DMS53 treated with DMSO at 0.1 percent for 48 hours (cell line): ENCODE measurements at regions not wholly inside any gene's neighbourhood (a gene's known extent, or its start where the extent isn't known, plus 50 kb on each side); places are given as distances from the start of the nearest gene placed in this dataset.
"Not testable (repeated sequence)": the region's sequence is repeated elsewhere in the genome, so short reads cannot be mapped to it uniquely, and the experiment has no call there.

ENCODE experiments used
- DNase-seq: peaks from one replicate; lab custom pipeline; 2025; ENCODE audit not compliant: unreplicated experiment; lab: John Stamatoyannopoulos, UW

DNA sequence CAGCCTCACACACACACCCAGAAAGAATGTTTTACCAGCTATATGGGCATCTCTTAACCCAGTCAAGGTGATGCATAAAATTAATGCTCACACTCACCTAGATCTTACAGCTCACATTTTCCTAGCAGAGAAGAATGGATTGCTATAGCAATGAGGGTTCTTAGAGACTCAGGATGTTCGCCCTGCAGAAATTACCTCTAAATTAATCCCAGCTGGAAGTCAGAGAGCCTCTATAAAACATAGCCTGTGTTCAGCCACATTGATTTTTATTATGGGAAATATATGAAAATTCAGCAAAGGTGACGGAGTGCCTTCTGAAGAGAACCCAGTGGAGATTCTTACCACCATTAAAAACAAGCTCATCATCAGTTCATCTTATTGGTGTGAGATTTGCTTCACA is 528.3 kb upstream of the ZFP42 start:
- no peak for DNase-seq

DNA sequence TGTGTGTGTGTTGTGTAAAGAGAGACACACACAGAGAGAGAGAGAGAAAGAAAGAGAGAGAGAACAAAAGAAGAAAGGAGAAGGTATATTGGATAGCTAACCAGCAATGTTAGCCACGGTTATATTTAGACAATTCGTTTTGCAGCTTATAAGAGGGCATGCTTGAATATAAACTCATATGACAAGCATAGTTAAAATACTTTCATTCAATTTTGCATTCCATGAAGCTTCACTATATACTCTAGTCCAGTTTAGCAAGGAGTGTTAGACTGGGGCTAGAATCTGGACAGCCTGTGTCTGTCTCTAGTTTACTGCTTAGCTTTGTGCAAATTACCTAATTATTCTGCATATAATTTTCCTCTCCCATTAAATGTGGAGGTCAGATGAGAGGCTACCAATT is 525.9 kb upstream of the ZFP42 start:
- no peak for DNase-seq

DNA sequence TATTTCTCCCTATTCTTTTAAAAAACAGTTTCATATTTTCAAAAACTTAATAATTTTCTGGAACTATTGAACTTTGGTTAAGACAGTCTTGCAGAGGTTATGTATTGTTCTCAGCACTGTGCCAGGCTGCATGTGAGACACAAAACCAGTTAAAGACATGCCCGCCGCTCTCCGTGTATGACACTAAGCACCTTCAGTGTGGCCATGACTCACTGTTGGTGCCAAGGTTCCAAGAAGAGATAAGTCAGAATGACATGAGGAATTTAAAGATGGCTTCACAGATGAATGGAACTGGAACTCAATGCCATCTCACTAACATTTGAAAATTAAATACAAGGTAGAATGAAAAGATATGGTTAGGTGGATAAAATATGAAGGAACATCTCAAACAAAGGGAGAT is 525.5 kb upstream of the ZFP42 start:
- no peak for DNase-seq

DNA sequence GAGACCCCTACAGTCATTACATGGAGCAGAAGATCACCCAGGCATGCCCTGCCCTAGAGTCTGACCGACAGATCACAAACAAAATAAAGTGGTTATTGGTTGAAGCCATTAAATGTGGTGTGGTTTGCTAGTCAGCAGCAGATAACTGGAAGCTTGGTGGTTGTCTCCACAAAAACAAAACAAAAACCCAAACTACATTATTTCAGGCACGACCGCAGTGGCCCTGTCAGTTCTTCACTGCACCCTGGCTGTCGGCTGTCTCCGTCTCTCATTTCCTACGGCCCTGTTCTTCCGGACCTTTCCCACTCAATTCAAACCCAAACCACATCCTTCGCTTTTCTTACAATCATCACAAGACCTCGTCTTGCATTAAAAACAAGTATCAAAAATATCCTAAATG is 521.3 kb upstream of the ZFP42 start:
- DNase-seq, result no peak

DNA sequence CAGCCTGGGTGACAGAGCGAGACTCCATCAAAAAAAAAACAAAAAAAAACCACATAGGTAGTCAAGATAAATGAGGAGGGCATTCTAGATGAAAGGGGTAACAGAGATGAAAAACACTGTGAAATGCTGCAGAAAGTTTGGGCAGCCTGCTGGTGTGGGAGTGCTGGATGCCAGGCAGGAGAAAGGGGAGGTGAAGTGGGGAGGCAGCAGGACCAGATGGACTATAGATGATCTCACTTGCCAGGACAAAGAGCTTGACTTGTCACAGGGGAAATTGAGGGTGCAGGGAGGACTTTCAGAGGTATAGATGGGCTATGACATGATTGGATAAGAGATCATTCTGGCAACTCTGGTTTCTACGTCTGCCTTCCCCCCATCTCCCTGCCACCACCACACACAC is 519.7 kb upstream of the ZFP42 start:
- DNase-seq, result no peak

DNA sequence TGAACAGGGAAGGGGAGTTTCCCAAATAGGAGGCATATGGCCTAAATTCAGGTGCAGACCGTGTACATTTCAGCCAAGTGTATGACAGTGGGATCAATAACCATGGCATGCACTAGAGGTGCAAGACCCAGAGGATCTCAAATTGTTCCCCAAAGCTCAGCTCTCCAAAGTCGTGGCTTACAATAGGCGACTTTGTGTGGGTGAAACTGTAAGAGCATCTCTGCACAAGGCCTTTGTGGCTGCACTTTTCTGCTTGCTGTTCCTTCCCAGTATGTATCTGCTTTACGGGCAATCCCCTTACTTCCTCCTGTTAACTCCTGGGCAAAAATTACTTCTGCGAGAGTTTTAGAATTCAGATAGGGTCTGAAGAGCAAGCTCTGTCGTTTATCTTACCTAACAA is 518.3 kb upstream of the ZFP42 start:
- no peak for DNase-seq

DNA sequence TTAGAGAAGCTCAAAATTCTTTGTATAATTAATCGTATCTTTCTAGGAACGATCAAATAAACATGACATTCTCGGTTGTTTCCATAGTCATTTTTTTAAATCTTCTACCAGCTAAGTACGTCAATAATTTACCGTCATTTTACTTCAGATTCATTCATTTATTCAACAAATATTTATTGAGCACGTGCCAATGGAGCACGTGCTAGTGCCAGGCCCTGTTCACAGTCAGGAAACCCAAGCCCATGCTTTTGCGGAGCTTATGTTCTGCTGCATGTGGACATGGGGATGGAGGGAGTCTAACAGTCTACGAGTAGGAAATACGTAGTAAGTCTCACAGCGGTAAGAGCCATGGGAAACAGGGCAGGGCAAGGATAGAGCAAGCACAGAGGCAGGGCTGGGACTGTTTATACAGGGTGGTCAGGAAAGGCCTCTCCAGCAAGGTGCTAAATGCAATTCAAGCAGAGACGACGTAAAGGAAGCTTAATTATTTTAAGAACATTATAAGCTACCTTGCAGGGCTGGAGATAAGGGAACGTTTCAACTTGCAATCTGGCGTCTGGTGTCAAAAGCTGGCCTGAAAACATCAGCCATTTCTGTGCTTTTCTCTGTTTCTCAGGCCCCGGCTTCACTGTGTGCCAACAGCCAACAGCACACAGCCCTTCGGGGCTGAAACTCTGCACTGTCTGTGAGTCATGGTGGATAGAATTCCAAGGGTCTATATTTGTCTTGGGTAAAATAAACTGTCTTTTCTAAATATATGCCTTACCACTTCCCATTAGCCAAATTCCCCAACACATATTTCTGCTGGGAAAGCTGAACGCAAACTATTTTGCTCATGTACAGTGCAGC is 517.1 kb upstream of the ZFP42 start:
- no peak for DNase-seq

DNA sequence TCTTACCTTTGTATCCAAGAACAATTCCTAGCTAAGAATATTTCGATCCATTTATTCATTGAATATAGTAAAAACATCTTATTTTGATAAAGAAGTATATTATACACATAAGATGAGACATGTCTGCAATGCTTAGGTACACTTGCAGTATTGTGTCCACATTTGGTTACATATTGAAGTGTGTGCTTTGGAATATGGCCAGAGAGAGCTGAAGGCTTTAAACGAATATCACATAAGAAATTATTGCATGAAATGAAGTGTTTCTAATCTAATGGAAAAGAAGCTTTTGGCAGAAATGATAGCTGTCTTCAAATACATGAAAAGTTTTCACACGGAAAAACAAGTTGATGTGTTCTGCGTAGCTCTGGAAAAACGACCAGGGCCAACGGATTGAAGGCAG is 516.1 kb upstream of the ZFP42 start:
- no peak for DNase-seq

DNA sequence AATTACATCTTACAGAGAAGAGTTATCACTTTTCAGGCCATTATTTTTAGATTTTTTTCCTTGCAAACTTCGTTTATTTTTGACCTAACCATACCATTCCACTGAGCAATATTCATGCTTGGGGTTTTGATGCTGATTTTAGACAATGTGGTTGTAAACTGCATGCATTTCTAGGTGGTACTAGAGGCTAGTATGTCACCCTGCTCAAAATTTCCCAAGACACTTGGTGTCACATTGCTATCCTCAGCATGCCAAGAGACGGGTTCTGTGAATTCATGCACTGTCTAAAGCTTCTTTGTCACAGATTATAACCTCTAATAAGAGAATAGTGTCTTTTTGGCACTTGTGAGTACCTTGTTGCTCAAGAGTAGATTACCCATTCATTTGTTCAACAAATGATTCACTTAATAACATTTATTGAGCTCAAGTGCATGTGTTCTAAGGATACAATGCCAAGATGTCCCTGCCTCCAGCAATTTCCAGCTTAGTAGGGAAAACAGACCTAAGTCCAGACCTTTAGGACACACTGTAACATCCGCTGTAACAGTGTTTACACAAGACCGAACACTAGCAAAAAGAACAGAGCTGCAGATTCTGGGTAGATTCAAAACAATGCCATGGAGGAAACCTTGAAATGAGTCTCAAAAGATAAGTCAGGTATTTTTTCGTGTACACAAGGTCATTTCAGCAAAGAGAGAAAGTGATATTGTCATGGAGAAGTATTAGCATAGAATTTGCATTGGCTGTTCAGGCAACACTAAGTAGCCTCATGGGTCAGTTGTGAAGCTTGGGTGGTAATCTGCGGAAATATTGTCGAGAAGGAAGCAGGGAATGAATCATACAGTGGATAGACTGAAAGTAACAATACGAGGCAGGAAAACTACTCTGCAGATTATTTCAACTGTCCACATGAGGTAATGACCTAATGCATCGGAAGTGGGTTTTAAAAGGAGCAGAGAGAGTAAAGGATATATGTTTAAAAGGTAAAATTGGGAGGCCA is 515.1 kb upstream of the ZFP42 start:
- DNase-seq, result no peak

DNA sequence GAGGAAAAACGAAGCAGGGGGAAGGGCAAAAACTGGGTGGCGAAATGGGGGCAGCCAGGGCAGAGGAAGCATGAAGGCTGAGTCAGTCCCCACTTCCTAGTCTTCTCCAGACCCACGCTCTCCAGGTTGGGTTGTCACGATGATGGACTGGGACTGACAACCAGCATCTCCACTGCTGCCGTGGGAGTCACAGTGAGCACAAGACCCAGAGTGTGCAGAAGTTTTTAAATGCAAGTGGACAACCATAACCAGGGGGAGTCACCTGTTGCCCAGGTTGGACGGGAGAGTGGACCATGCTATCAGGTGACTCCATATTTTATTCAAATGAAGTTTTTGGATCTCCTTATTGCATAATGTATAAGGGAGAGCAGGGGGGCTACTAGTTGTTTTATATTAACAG is 511.4 kb upstream of the ZFP42 start:
- no peak for DNase-seq

DNA sequence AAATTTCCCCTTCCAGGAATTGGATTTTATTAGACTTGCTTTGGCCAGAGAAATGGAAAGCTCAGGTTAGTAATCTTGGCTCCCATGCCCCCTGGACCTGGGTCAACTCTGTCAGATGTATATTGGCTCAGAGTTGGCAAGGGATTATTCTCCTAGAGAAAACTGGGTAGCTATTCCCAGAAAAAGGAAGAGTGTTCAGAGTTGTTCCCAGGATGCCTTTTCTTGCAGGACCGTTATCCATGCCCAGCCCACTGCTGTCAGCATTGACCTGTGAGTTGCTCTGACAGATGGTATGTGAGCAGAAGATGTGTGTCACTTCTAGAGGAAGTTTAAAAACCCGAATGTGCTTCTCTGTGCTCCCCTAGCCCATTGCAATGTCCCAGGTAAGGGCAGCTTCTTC is 509.9 kb upstream of the ZFP42 start:
- no peak for DNase-seq

DNA sequence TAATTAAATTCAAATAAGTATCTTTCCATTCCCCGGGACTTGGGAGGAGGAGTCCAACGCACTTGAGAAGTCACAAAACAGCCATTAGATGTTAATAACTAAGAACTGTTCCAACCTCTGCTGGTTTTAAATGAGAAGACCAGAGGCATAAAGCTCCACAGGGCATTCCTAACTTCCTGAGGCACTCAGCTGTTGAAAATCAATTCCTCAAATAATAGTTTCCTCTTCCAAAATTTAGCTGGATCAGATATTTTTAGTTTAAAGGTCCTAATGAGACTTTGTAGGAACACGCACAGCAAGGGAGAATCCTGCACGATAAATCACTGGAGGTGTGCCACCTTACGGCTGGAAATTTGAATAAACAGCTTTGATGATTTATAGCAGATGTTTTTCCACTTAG is 504.3 kb upstream of the ZFP42 start:
- no peak for DNase-seq

DNA sequence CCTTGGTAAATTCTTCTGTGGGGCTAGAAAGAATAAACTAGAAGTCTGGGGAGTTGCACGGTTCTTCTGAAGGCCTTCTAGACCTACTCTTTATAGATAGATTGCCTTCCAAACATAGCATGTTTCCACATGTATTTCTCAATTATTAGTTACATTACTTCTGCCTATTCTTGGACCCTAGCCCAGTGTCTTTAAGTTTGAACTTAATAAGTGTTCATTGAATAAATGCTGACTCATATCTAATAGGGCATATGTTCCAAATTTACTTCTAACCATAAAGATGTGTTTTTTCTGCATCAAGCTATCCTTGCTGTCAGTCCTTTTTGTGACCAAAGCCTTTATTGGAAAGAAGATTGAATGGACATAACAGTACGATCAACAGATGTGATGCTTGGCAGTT is 503.6 kb upstream of the ZFP42 start:
- DNase-seq, result no peak

DNA sequence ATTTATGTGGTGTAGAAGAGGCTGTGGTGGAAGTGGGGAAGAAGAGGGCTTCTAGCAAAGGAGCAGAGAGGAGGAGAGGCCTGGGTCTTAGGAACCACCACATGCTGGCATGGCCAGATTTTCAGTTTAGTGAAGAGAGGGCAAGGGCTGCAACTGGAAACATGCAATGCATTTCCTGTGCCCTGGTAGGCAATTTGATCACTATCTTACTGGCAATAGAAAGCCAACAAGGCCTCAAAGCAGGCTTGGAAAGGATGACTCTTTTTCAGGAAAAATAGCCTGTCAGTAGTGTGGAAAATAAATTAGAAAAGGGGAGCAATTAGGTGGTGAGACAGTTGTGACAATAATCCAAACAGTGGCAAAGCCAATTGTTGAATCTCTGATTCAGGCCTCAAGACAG is 501.9 kb upstream of the ZFP42 start:
- DNase-seq, result no peak

DNA sequence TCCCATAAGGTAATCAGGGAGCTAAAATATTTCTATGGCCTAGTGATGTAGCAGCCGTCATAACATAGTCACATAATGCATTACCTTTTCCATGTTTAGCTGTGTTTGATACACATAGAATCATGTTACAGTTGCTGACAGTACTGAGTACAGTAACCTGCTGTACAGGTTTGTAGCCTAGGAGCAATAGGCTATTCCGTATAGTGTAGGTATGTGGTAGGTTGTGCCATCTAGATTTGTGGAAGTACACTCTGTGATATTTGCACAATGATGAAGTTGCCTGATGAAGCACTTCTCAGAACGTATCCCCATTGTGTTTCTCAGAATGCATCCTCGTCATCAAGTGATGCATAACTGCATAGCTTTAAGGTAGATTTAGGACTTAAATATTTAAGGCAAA is 495.6 kb upstream of the ZFP42 start:
- DNase-seq, result no peak

DNA sequence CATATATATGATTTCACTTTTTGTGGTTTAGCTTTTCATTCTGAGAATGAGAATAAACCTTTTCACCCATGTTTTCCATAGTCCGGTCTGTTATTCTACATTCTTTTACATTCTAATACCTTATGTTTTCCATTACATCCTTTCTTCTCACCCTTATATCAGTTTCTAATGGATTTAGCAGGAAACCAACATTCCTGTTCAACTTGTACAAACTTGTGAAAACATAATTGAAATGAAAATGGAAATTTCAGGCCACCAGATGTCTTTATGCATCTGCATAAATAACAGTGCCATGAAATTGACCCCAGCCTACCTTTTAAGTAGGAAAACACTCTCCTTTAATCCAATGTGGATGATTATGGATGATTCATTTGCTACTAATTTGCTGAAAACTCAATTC is 494.8 kb upstream of the ZFP42 start:
- DNase-seq, result no peak

DNA sequence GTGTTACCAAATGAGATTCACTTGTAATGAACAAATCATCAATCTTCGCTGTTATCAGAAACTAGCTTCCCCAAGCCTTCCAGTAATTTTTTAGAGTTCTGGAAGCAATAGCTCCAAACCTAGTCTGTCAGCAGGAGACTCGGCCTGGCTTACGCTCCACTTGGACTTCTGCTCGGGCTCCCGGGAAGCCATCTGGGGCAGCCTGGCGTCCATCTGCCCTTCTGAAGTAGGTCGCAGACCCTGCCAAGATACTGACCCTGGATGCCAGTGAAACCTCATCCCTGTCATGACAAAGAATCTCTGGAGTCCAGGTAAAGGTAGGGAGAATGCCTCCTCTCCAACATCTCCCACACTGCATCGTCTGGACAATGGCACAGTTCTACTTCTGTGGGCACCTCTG is 493.8 kb upstream of the ZFP42 start:
- DNase-seq, result no peak

DNA sequence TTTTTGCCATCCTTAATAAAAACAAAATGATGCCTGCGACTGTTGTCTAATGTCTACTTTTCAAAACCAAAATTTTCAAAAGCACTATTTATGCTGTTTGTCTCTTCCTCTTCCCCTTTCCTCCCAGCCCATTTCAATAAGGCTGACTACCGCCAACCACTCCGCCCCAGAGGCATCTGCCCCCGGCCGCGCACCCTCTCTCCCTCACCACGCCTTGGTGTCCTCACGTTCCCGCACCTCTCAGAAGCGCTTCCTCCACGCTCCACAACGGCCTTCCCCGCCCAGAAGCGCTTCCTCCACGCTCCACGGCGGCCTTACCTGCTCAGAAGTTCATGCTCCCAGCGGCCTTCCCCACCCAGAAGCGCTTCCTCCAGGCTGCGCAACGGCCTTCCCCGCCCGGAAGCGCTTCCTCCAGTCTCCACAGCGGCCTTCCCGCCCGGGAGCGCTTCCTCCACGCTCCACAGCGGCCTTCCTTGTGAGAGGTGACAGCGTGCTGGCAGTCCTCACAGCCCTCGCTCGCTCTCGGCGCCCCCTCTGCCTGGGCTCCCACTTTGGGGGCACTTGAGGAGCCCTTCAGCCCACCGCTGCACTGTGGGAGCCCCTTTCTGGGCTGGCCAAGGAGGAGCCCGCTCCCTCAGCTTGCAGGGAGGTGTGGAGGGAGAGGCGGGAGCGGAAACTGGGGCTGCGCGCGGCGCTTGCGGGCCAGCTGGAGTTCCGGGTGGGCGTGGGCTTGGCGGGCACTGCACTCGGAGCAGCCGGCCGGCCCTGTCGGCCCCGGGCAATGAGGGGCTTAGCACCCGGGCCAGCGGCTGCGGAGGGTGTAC is 490.4 kb upstream of the ZFP42 start:
- DNase-seq, result no peak

DNA sequence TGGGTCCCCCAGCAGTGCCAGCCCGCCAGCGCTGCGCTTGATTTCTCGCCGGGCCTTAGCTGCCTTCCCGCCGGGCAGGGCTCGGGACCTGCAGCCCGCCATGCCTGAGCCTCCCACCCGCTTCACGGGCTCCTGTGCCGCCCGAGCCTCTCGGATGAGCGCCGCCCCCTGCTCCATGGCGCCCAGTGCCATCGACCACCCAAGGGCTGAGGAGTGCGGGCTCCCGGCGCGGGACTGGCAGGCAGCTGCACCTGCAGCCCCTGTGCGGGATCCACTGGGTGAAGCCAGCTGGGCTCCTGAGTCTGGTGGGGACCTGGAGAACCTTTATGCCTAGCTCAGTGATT is 489.8 kb upstream of the ZFP42 start:
- not testable (repeated sequence) for DNase-seq

DNA sequence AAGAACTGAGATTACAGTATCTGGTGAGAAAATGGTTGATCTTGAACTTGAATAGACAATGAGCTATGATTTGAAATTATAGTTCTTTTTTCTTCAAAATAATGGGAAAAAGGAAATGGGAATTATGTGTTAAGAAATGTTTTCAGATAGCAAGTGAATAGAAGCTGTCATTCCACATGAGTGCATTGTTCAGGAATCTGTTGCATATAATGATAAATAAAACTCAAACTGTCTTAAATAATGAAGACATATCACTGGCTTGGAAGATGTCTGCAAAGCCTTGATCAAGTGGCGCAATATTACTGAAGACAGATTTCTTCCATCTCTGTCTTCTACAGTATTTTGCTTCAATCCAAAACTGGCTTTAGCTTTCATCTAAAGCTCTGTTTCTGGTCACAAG is 479.3 kb upstream of the ZFP42 start:
- no peak for DNase-seq

DNA sequence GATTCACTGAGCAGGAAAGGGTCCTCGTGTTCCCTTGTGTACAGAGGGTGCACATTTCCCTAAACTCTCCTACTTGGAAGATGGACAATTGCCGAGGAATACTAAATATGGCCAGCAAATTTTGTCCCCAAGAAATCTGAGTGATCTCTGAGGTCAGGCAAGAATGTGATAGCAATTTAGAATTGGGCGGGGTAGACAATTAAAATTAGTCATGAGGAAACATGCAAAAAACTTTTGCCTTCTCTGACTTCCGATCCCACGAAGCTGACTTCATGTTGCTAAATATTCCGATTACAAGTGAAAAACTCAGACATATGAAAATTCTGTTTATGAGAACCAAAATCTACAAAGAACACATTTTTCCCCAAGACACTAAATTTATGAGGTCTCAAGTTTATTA is 453.9 kb upstream of the ZFP42 start:
- DNase-seq, result no peak
